ENCODE measurements at regions not wholly inside any gene's neighbourhood (a gene's known extent, or its start where the extent isn't known, plus 50 kb on each side); places are given as distances from the start of the nearest gene placed in this dataset.

GRCh38 chrX:142002471-142002870 is 98.8 kb downstream of the MAGEC1 start:
- H3K9ac ChIP-seq (ENCODE audit: insufficient read depth in 1 of 2, low read depth in 2 of 2, low read length in 2 of 2), result no peak overlapping the region
- BruUV-seq (replicated peaks), result no TSS peak
- no peak overlapping the region for H3K27ac ChIP-seq (ENCODE audit: extremely low read depth, low read depth, low read length)
- 0% methylated on average over 2 of the region's 3 CpGs for WGBS (ENCODE audit: insufficient coverage, low coverage, missing lambda C conversion rate)
- FAIRE-seq (no peak), ATAC-seq (no peak), DNase-seq (ENCODE audit: extremely low read depth in 1 of 4, low spot score in 3 of 4) (no peak)
- POLR2A ChIA-PET, result no interaction called here
- no peak overlapping the region for H3K4me3 ChIP-seq
- no peaks in the 10 kb centered on the region for H3K4me1 ChIP-seq (replicated peaks in 1 of 2; ENCODE audit: control insufficient read depth in 2 of 2, insufficient read depth in 2 of 2, low read length in 2 of 2)
- no peaks in the 10 kb centered on the region for H3K27me3 ChIP-seq (ENCODE audit: control insufficient read depth in 2 of 2, insufficient read depth in 2 of 2, low read length in 2 of 2)
- no peaks in the 10 kb centered on the region for H3K79me2 ChIP-seq (ENCODE audit: control insufficient read depth, insufficient read depth, low read length)
- no peaks in the 10 kb centered on the region for H3K9me3 ChIP-seq (replicated peaks; ENCODE audit: control insufficient read depth, insufficient read depth, low read depth, low read length)
- intact Hi-C loops (cut with micrococcal nuclease), result no loop called here
- H3K36me3 ChIP-seq (ENCODE audit: control insufficient read depth, insufficient read depth, low read length), result no peaks in the 10 kb centered on the region
- no peak for TF ChIP-seq E2F3 (CRISPR knock-in tag; IDR thresholded peaks at IDR 0.05)
- no peak for TF ChIP-seq SNRNP70 (optimal IDR thresholded peaks at IDR 0.05; ENCODE audit: low read depth, low read length)
- TF ChIP-seq KAT7 (CRISPR knock-in tag; IDR thresholded peaks at IDR 0.05; ENCODE audit: borderline replicate concordance), result no peak
- no peak for TF ChIP-seq ZC3H11A (IDR thresholded peaks at IDR 0.05; ENCODE audit: low read depth, low read length)
- TF ChIP-seq ILK (tag; IDR thresholded peaks at IDR 0.05; ENCODE audit: borderline replicate concordance, low read depth), result no peak
- TF ChIP-seq HINFP (tag; conservative IDR thresholded peaks at IDR 0.05; ENCODE audit: low read depth), result no peak
- no peak for TF ChIP-seq XRCC5 (IDR thresholded peaks at IDR 0.05; ENCODE audit: low read depth, low read length)
- TF ChIP-seq ZBTB26 (CRISPR knock-in tag; IDR thresholded peaks at IDR 0.05), result no peak
- no peak for TF ChIP-seq ELK1 (CRISPR knock-in tag; IDR thresholded peaks at IDR 0.05)
- H3K9me1 ChIP-seq (ENCODE audit: control insufficient read depth, insufficient read depth, low read length), result no peaks in the 10 kb centered on the region
- CTCF ChIA-PET (ENCODE audit: low intra/inter-chr PET ratio), result no interaction called here
- no peaks in the 10 kb centered on the region for H4K20me1 ChIP-seq (replicated peaks; ENCODE audit: control insufficient read depth, insufficient read depth, low read length)
- H3K4me2 ChIP-seq (ENCODE audit: insufficient read depth, low read length), result no peak overlapping the region
- in situ Hi-C loops (cut with MboI), result no loop called here
- H2AFZ ChIP-seq (ENCODE audit: low read depth, low read length), result no peak overlapping the region

All from K562 (cell line).